NCI-H2196 treated with DMSO at 0.1 percent for 48 hours (cell line): ENCODE measurements at regions not wholly inside any gene's neighbourhood (a gene's known extent, or its start where the extent isn't known, plus 50 kb on each side); places are given as distances from the start of the nearest gene placed in this dataset.
"Not testable (repeated sequence)": the region's sequence is repeated elsewhere in the genome, so short reads cannot be mapped to it uniquely, and the experiment has no call there.

Experiments
- DNase-seq: peaks from one replicate; lab custom pipeline; 2025; ENCODE audit not compliant: unreplicated experiment; lab: John Stamatoyannopoulos, UW

- no peak for DNase-seq
Observed at GRCh38 chr3:163504974-163505373, 1573.3 kb downstream of the SI start.

- not testable (repeated sequence) for DNase-seq
Observed at GRCh38 chr3:163499736-163500219, 1578.5 kb downstream of the SI start.

- not testable (repeated sequence) for DNase-seq
Observed at GRCh38 chr3:163498842-163499735, 1579.2 kb downstream of the SI start.

- DNase-seq, result no peak
Observed at GRCh38 chr3:163491714-163492113, 1586.6 kb downstream of the SI start.

- DNase-seq, result no peak
Observed at GRCh38 chr3:163490119-163490518, 1588.2 kb downstream of the SI start.

- no peak for DNase-seq
Observed at GRCh38 chr3:163482695-163483094, 1595.6 kb downstream of the SI start.

GRCh38 chr3:163481738-163482137 lies 1596.6 kb downstream of the SI start:
- DNase-seq, result no peak

- peak; percentile 6 for DNase-seq
Observed at GRCh38 chr3:163476179-163476578, 1602.1 kb downstream of the SI start.

- no peak for DNase-seq
Observed at GRCh38 chr3:163474766-163475165, 1603.5 kb downstream of the SI start.

- no peak for DNase-seq
Observed at GRCh38 chr3:163468531-163469335, 1609.6 kb downstream of the SI start.

GRCh38 chr3:163462446-163462845 lies 1615.8 kb downstream of the SI start:
- DNase-seq, result no peak

GRCh38 chr3:163450698-163451097 lies 1627.6 kb downstream of the SI start:
- no peak for DNase-seq

GRCh38 chr3:163438760-163439159 lies 1639.5 kb downstream of the SI start:
- no peak for DNase-seq

- DNase-seq, result no peak
Observed at GRCh38 chr3:163422671-163423070, 1655.6 kb downstream of the SI start.

GRCh38 chr3:163391407-163392181 lies 1686.7 kb downstream of the SI start:
- no peak for DNase-seq

GRCh38 chr3:163384383-163384782 lies 1693.9 kb downstream of the SI start:
- no peak for DNase-seq

- DNase-seq, result no peak
Observed at GRCh38 chr3:163382183-163382582, 1696.1 kb downstream of the SI start.

- no peak for DNase-seq
Observed at GRCh38 chr3:163368168-163368567, 1710.1 kb downstream of the SI start.

GRCh38 chr3:163364717-163365116 lies 1713.6 kb downstream of the SI start:
- DNase-seq, result no peak

GRCh38 chr3:163362151-163362550 lies 1716.1 kb downstream of the SI start:
- no peak for DNase-seq

GRCh38 chr3:163361357-163361878 lies 1716.9 kb downstream of the SI start:
- DNase-seq, result not testable (repeated sequence)
